T-cell (primary cell): ENCODE measurements at regions not wholly inside any gene's neighbourhood (a gene's known extent, or its start where the extent isn't known, plus 50 kb on each side); places are given as distances from the start of the nearest gene placed in this dataset.

Experiments used
- ATAC-seq, 4 experiments: fragments of 200-7000 bp in 3 of 4; fragments of 150-1000 bp in 1 of 4; cut with Tn5 transposase; replicated peaks in 1 of 4; 1 replicate in 3 of 4; 2 replicates in 1 of 4; pipeline ENCODE4 v1.10.0; 2021; ENCODE audit warnings: moderate library complexity in 3 of 4, mild to moderate bottlenecking in 2 of 4, moderate number of reproducible peaks in 1 of 4
- CTCF ChIA-PET, 2 donors: fragments of 300-600 bp; sonication (Branson Sonifier 250); formaldehyde crosslinking; loops; one replicate each; lab custom pipeline; 2022; ENCODE audit warnings: antibody characterized with exemption in 2 of 2; lab: Charles Lee
- POLR2A ChIA-PET, 2 donors: fragments of 300-600 bp; sonication (Branson Sonifier 250); formaldehyde crosslinking; loops; one replicate each; lab custom pipeline; 2022; ENCODE audit warnings: antibody characterized with exemption in 2 of 2; lab: Charles Lee
- DNase-seq, 35 experiments: peaks; one replicate each; pipeline versions ENCODE4 v3.0.0 to v3.0.0-alpha.2; 2013 to 2023
- H3K27ac ChIP-seq: one replicate; pipeline ENCODE4 v1.5.1; 2013; ENCODE audit warnings: low read length
- H3K27me3 ChIP-seq, 2 experiments: replicated peaks in 1 of 2; 1 replicate in 1 of 2; 2 replicates in 1 of 2; pipeline versions ENCODE4 v1.6.1 to v1.7.0; 2013; ENCODE audit warnings: low read length in 1 of 2, mixed read lengths in 1 of 2; ENCODE audit not compliant: control insufficient read depth in 2 of 2, insufficient read depth in 2 of 2; ENCODE audit errors: extremely low read depth in 1 of 2
- H3K36me3 ChIP-seq, 2 donors: 1 replicate in 1 of 2; 2 replicates in 1 of 2; pipeline versions ENCODE4 v1.6.1 to v1.7.0; 2013; ENCODE audit warnings: low read length in 1 of 2; ENCODE audit not compliant: control insufficient read depth in 2 of 2, insufficient read depth in 1 of 2; ENCODE audit errors: extremely low read depth in 1 of 2
- H3K4me1 ChIP-seq, 2 experiments: 1 replicate in 1 of 2; 2 replicates in 1 of 2; pipeline versions ENCODE4 v1.6.1 to v1.7.0; 2013; ENCODE audit warnings: low read length in 2 of 2, mixed read lengths in 1 of 2; ENCODE audit not compliant: insufficient read depth in 2 of 2, control insufficient read depth in 1 of 2; ENCODE audit errors: extremely low read depth in 1 of 2
- H3K4me3 ChIP-seq, 2 donors: 1 replicate in 1 of 2; 2 replicates in 1 of 2; pipeline versions ENCODE4 v1.5.1 to v1.7.0; 2013; ENCODE audit warnings: mild to moderate bottlenecking in 2 of 2, low read length in 1 of 2, moderate library complexity in 1 of 2; ENCODE audit not compliant: control insufficient read depth in 1 of 2; ENCODE audit errors: extremely low read depth in 1 of 2
- H3K9me3 ChIP-seq: 2 replicates; pipeline ENCODE4 v1.7.0; 2013
- H3K27ac Mint-ChIP-seq, 2 donors: one replicate each; pipeline ENCODE4 v1.8.0; 2020 to 2021; ENCODE audit warnings: mild to moderate bottlenecking in 2 of 2, mixed read lengths in 2 of 2
- H3K27me3 Mint-ChIP-seq, 2 donors: one replicate each; pipeline ENCODE4 v1.8.0; 2021 to 2022; ENCODE audit warnings: mixed read lengths in 2 of 2
- H3K36me3 Mint-ChIP-seq: one replicate; pipeline ENCODE4 v1.8.0; 2021; ENCODE audit warnings: mixed read lengths
- H3K4me1 Mint-ChIP-seq, 3 donors: one replicate each; pipeline ENCODE4 v1.8.0; 2020 to 2022; ENCODE audit warnings: mixed read lengths in 3 of 3, mild to moderate bottlenecking in 1 of 3
- H3K4me3 Mint-ChIP-seq, 3 donors: one replicate each; pipeline ENCODE4 v1.8.0; 2020 to 2022; ENCODE audit warnings: mild to moderate bottlenecking in 3 of 3, mixed read lengths in 3 of 3, moderate library complexity in 3 of 3
- H3K9me3 Mint-ChIP-seq, 3 donors: one replicate each; pipeline ENCODE4 v1.8.0; 2020 to 2022; ENCODE audit warnings: mixed read lengths in 3 of 3
- WGBS: methylation state at CpG from one replicate; pipeline ENCODE4 v1.1.5; 2013; ENCODE audit warnings: missing lambda C conversion rate; ENCODE audit not compliant: insufficient coverage; 5-methylcytosine and 5-hydroxymethylcytosine counted together

DNA sequence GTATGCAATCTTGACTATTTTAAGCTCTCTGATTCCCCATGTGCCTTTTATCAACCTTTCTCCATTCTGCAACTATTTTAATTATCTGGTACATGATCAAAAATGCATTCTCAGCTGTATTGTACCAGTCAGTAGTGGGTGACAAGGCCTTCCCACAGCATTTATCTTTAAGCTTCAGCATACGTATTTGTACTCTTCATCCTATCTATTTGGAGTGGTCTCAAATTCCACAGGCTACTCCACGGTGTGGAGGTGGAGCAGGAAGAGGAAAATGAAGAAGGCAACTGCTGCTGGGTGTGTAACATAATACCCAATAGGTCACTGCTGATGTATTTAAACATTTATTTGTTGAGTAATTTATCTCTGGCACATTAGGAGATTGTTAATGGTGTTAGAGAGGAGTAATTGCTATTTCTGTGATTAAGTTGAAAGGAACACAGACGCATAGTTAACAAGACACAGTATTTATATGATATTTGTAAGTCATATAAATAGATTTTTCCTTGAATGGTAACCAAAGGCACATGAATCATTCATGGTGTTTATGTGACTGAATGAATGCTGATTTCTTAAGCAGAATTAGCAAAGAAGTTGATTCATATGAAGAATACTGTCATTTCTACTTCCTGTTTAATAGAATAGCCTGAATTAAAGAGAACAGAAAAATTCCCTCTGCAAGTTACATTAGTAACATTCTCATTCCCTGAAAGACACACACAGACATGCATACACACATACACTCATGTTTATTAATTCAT is 153.8 kb upstream of the NR3C1 start:
- no peak overlapping the region for H3K27ac Mint-ChIP-seq
- no peaks in the 10 kb centered on the region for H3K9me3 Mint-ChIP-seq
- Histone ChIP-seq H3K27ac (no peak overlapping the region), H3K4me1 (no peaks in the 10 kb centered on the region), H3K4me3 (no peak overlapping the region), H3K36me3 (no peaks in the 10 kb centered on the region), H3K27me3 (no peaks in the 10 kb centered on the region), H3K9me3 (no peaks in the 10 kb centered on the region)
- H3K36me3 Mint-ChIP-seq, result no peaks in the 10 kb centered on the region
- ChIA-PET CTCF (no interaction called here), POLR2A (no interaction called here)
- H3K4me1 Mint-ChIP-seq, result no peaks in the 10 kb centered on the region
- no peak overlapping the region for H3K4me3 Mint-ChIP-seq
- ATAC-seq (no peak), DNase-seq (no peak)
- peaks cover 0 to 7% of the 10 kb centered on the region in 2 donors for H3K27me3 Mint-ChIP-seq
- no CpG with 5 or more reads among the region's 3 CpGs for WGBS

DNA sequence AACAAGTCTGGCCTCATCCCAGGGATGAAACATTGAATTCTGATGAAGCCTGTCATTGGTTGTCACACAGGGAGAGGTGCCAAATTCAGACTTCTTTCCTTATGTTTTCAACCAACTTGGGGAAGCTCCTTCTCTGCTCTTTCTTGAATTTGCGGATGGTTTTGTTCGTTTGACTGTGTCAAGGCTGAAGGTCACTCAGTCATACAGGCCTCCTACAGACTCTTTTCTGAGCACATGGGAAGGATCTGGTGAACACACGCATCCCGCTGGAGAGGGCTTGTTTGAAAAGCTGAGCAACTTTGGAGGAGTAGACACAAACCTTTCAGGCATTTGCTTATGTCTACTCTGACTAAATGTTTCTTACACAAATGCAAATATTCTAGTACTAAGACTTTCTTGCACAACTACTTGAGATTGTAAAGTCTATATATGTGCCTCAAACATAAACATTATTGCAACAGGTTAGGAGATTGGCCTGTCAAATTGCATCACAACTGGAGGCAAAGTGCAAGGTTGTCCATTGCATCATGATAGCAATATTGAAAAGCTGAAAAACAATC is 151.5 kb upstream of the NR3C1 start:
- POLR2A ChIA-PET, result no interaction called here
- no peak for DNase-seq
- H3K27ac Mint-ChIP-seq, result no peak overlapping the region

DNA sequence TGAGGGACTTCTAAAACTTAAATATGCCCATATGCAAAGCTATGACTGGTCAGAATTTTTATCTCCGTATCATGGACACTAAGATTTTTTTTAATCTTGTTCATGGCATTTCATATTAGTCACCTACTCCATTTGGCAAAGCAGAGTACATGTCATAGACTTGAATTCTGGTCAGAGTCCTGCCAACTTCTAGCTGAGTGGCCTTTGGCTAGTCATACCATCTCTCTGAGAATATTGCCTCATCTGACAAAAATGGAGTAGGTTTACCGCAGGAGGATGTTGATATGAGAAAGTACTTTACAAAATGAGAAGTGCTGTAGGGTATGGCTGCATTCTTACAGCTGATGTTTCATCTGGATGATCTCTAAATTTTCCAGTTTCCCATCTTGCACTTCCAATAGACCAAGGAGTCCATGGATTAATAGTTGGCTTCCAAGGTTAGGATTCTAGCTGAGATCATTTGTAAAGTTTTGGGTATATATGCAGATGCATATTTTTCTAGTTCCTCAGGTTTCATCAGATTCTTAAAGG is 150.8 kb upstream of the NR3C1 start:
- Mint-ChIP-seq H3K4me3 (no peak overlapping the region), H3K27ac (no peak overlapping the region), H3K9me3 (peaks cover 0 to under 1% (median 0%) of the 10 kb centered on the region in 3 donors), H3K36me3 (no peaks in the 10 kb centered on the region), H3K4me1 (no peaks in the 10 kb centered on the region), H3K27me3 (peaks cover 0 to 11% of the 10 kb centered on the region in 2 donors)
- ChIA-PET CTCF (interaction anchor here in 1 of 2 donors (0.5 kb wide), 1 partner anchor 156 kb away, joined by 3 read pairs; no protein-coding TSS in a partner anchor), POLR2A (no interaction called here)
- Histone ChIP-seq H3K4me1 (no peaks in the 10 kb centered on the region), H3K36me3 (no peaks in the 10 kb centered on the region), H3K4me3 (no peak overlapping the region), H3K27me3 (no peaks in the 10 kb centered on the region), H3K27ac (no peak overlapping the region), H3K9me3 (no peaks in the 10 kb centered on the region)
- ATAC-seq (no peak), DNase-seq (no peak)
- whole genome bisulfite sequencing, result 100% methylated on average over 1 of the region's 2 CpGs

More for the DNA sequence above, 151.5 kb upstream of the NR3C1 start:
- no CpG with 5 or more reads among the region's 4 CpGs for WGBS
- Histone ChIP-seq H3K9me3 (no peaks in the 10 kb centered on the region), H3K27ac (no peak overlapping the region), H3K4me3 (no peak overlapping the region), H3K27me3 (no peaks in the 10 kb centered on the region), H3K36me3 (no peaks in the 10 kb centered on the region), H3K4me1 (no peaks in the 10 kb centered on the region)
- CTCF ChIA-PET, result no interaction called here
- ATAC-seq, result no peak
- Mint-ChIP-seq H3K27me3 (peaks cover 0 to 11% of the 10 kb centered on the region in 2 donors), H3K4me3 (no peak overlapping the region), H3K36me3 (no peaks in the 10 kb centered on the region), H3K9me3 (no peaks in the 10 kb centered on the region), H3K4me1 (no peaks in the 10 kb centered on the region)

DNA sequence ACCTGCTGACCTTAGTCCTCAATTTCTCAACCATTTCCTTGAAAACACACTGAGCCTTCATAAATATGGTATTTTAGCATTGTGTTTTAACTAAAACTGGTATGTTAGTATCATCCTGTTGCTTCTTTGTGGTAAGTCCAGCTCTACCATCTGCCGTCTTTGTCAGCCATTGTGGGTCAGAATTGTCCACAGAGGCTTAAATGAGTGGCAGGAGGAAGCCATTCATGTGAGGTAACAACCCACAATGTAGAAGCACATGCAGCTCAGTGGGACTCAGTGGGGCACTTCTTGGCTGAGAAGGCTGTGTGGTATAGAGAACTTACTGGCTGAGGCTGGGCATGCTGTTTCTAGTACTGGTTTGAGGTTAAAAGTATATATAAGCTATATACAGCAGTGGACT is 149.2 kb upstream of the NR3C1 start:
- CTCF ChIA-PET, result no interaction called here
- no peaks in the 10 kb centered on the region for H3K4me1 Mint-ChIP-seq

DNA sequence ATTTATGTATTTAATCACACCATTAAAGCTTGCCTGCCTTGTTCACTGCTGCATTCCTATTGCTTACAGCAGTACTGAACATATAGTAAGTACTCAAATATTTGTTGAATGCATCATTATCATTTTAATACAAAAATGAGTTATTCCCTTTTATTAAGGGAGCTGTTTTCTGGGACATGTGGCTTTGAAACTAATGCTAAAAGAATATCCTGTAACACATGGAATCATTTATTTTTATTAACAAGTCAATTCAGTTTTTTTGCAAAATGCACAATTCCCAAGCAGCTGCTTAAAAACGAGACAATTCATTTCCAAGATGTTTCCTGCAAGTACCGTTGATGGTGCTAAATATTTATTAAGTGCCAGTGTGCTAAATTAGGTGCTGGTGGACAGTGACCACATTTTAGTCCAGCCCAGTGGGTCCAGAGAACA is 148.3 kb upstream of the NR3C1 start:
- peaks cover 0 to 11% of the 10 kb centered on the region in 2 donors for H3K27me3 Mint-ChIP-seq
- ChIA-PET POLR2A (no interaction called here), CTCF (no interaction called here)
- DNase-seq (no peak), ATAC-seq (no peak)
- no peak overlapping the region for H3K4me3 ChIP-seq
- H3K27me3 ChIP-seq, result no peaks in the 10 kb centered on the region
- H3K36me3 ChIP-seq, result no peaks in the 10 kb centered on the region
- no peaks in the 10 kb centered on the region for H3K4me1 Mint-ChIP-seq
- no peaks in the 10 kb centered on the region for H3K9me3 ChIP-seq
- peaks cover 0 to 7% (median 0%) of the 10 kb centered on the region in 3 donors for H3K9me3 Mint-ChIP-seq
- H3K4me3 Mint-ChIP-seq, result no peak overlapping the region
- WGBS, result 100% methylated on average over 1 of the region's 2 CpGs
- H3K27ac ChIP-seq, result no peak overlapping the region
- H3K36me3 Mint-ChIP-seq, result no peaks in the 10 kb centered on the region
- H3K4me1 ChIP-seq, result no peaks in the 10 kb centered on the region
- H3K27ac Mint-ChIP-seq, result no peak overlapping the region

More for the DNA sequence above, 149.2 kb upstream of the NR3C1 start:
- Mint-ChIP-seq H3K9me3 (peaks cover 0 to 7% (median 0%) of the 10 kb centered on the region in 3 donors), H3K4me3 (no peak overlapping the region), H3K27me3 (peaks cover 0 to 11% of the 10 kb centered on the region in 2 donors), H3K36me3 (no peaks in the 10 kb centered on the region), H3K27ac (no peak overlapping the region)
- no peaks in the 10 kb centered on the region for H3K9me3 ChIP-seq
- H3K4me3 ChIP-seq, result no peak overlapping the region
- ATAC-seq (no peak), DNase-seq (no peak)
- no peaks in the 10 kb centered on the region for H3K4me1 ChIP-seq
- WGBS, result 91% methylated on average over 1 of the region's 1 CpG
- POLR2A ChIA-PET, result no interaction called here
- H3K36me3 ChIP-seq, result no peaks in the 10 kb centered on the region
- H3K27me3 ChIP-seq, result no peaks in the 10 kb centered on the region
- H3K27ac ChIP-seq, result no peak overlapping the region

DNA sequence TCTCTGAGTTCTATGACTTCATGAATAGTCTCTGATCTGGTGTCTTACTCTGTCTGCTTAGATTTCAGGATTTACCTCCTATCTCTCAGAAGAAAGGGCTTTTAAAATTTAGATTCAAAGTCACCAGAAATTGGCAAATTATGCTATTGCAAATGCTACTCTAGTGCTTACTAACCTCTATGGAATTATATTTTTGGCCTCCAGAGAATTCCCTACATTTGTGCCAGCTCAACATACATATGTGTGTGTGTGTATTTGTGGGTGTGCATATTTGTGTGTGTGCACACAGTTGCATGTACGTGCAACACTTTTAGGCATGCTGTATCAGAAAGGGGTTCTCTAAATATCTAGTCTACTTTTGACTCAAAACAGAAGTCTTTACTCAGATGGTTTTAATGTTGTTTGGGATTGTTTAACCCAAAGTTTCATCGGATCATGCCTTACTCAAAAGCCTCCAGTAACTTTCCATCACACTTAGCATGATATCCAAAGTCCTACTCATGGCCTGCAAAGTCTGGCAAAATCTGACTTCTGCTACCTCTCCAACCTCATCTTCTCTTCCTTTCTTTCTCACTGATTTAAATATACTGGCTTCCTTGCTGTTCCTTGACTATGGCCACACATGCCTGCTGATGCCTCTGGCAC is 147.6 kb upstream of the NR3C1 start:
- no peak overlapping the region for H3K4me3 ChIP-seq
- no peak overlapping the region for H3K27ac ChIP-seq
- H3K4me1 ChIP-seq, result no peaks in the 10 kb centered on the region
- H3K4me1 Mint-ChIP-seq, result no peaks in the 10 kb centered on the region
- no peaks in the 10 kb centered on the region for H3K36me3 Mint-ChIP-seq
- peaks cover 0 to 7% (median 0%) of the 10 kb centered on the region in 3 donors for H3K9me3 Mint-ChIP-seq
- ChIA-PET CTCF (no interaction called here), POLR2A (no interaction called here)
- WGBS, result 83% methylated on average over 1 of the region's 2 CpGs
- ATAC-seq, result no peak
- H3K27me3 Mint-ChIP-seq, result peaks cover 0 to 11% of the 10 kb centered on the region in 2 donors
- DNase-seq, result no peak
- no peaks in the 10 kb centered on the region for H3K36me3 ChIP-seq
- H3K4me3 Mint-ChIP-seq, result no peak overlapping the region
- no peaks in the 10 kb centered on the region for H3K9me3 ChIP-seq
- no peak overlapping the region for H3K27ac Mint-ChIP-seq
- no peaks in the 10 kb centered on the region for H3K27me3 ChIP-seq
